HEK293T (cell line): ENCODE measurements at regions not wholly inside any gene's neighbourhood (a gene's known extent, or its start where the extent isn't known, plus 50 kb on each side); places are given as distances from the start of the nearest gene placed in this dataset.

Experiments
- CTBP1 ChIP-seq: fragments of 450-650 bp; IDR thresholded peaks from 2 replicates; pipeline ENCODE4 v1.6.1; 2016; ENCODE audit warnings: borderline replicate concordance
- ELF4 ChIP-seq: fragments of 450-650 bp; IDR thresholded peaks from 2 replicates; pipeline ENCODE4 v1.6.1; 2017; ENCODE audit warnings: antibody characterized with exemption
- FOXA1 ChIP-seq: fragments of 450-650 bp; IDR thresholded peaks from 2 replicates; pipeline ENCODE4 v1.6.1; 2016; ENCODE audit warnings: mild to moderate bottlenecking
- FOXK2 ChIP-seq: fragments of 450-650 bp; IDR thresholded peaks from 2 replicates; pipeline ENCODE4 v1.6.1; 2016; ENCODE audit warnings: mild to moderate bottlenecking
- FOXM1 ChIP-seq: fragments of 450-650 bp; IDR thresholded peaks from 2 replicates; pipeline ENCODE4 v1.6.1; 2017; ENCODE audit warnings: mild to moderate bottlenecking, borderline replicate concordance
- HDGF ChIP-seq: fragments of 450-650 bp; IDR thresholded peaks from 2 replicates; pipeline ENCODE4 v1.6.1; 2017; ENCODE audit warnings: antibody characterized with exemption, borderline replicate concordance
- NFRKB ChIP-seq: fragments of 450-650 bp; IDR thresholded peaks from 2 replicates; pipeline ENCODE4 v1.6.1; 2016; ENCODE audit warnings: mild to moderate bottlenecking, moderate library complexity
- SP1 ChIP-seq: fragments of 450-650 bp; IDR thresholded peaks from 2 replicates; pipeline ENCODE4 v1.6.1; 2017
- SUZ12 ChIP-seq: fragments of 450-650 bp; IDR thresholded peaks from 2 replicates; pipeline ENCODE4 v1.6.1; 2016; ENCODE audit warnings: mild to moderate bottlenecking
- TARDBP ChIP-seq: fragments of 450-650 bp; IDR thresholded peaks from 2 replicates; pipeline ENCODE4 v1.6.1; 2016
- ZNF384 ChIP-seq: fragments of 450-650 bp; IDR thresholded peaks from 2 replicates; pipeline ENCODE4 v1.6.1; 2016
- TF ChIP-seq, protein P1 (sequence below): fragments of 450-650 bp; IDR thresholded peaks from 2 replicates; pipeline ENCODE4 v1.6.1; 2016

DNA sequence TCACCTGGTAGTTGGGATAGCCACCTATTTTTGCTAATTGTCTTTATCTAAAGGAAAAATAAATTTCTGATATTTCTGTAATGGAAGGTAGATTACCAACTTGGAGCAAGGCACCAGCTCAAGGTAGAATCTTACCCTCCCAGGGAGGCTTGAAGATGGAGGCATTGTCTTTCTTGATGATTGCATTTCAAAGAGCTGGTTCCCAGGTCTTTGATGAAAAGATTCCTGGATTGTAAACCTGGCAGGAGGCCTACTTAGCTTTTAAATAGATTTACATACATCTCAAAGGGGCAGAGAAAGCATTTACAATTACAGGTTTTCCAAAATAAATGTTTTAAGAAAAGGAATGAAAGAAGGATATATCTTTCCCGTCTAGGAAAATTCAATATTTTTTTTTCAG, 729.2 kb downstream of the LRFN5 start:
- TF ChIP-seq FOXM1 (no peak), NFRKB (no peak), SP1 (no peak), TARDBP (no peak), FOXA1 (no peak), FOXK2 (no peak), ELF4 (no peak), CTBP1 (no peak), HDGF (no peak), ZNF384 (no peak), SUZ12 (no peak)
- TF ChIP-seq, protein P1, sequence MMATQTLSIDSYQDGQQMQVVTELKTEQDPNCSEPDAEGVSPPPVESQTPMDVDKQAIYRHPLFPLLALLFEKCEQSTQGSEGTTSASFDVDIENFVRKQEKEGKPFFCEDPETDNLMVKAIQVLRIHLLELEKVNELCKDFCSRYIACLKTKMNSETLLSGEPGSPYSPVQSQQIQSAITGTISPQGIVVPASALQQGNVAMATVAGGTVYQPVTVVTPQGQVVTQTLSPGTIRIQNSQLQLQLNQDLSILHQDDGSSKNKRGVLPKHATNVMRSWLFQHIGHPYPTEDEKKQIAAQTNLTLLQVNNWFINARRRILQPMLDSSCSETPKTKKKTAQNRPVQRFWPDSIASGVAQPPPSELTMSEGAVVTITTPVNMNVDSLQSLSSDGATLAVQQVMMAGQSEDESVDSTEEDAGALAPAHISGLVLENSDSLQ, result no peak
